ENCODE measurements at regions not wholly inside any gene's neighbourhood (a gene's known extent, or its start where the extent isn't known, plus 50 kb on each side); places are given as distances from the start of the nearest gene placed in this dataset.

DNA sequence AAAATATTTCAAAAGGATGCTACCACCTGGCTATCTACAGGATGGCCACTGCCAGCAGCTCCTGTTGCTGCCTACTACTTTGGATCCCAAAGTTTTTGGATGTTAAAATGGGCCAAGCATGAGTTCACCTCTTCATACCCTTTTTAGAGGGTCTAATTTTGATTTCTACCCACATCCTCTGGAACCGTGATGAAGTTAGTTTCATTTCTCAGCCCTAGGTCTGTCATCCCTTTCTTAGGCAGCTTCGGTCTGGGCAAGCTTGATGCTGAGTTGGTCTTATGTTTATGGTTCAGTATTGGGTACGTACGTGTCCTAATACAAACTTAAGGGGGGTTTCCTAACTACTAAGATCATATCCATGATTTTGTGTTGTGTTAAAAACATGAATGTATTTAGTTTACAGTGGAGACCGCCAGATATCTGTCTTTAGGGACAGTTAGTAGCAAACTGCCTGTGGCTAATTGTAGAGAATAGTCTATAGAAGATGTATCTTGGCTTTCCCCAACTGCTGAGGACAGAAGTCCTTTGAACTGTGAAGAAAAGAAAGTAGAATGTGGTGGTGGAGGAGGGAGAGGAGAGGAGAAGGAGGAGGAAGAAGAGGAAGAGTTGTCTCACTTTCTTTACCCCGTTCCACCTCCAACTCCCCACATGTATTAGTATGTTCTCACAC, 184.9 kb downstream of the UBE2E3 start:
- Histone ChIP-seq H3K79me2 (ENCODE audit: control insufficient read depth, insufficient read depth, low read length) (no peaks in the 10 kb centered on the region), H3K27ac (ENCODE audit: control insufficient read depth, insufficient read depth, low read length) (no peak overlapping the region), H3K4me3 (ENCODE audit: control insufficient read depth in 2 of 3, extremely low read depth in 1 of 3, insufficient read depth in 2 of 3, low read depth in 1 of 3, low read length in 3 of 3) (no peak overlapping the region), H3K27me3 (ENCODE audit: control insufficient read depth, extremely low read depth, insufficient read depth, low read length) (no peaks in the 10 kb centered on the region), H3K9ac (ENCODE audit: control insufficient read depth, extremely low read depth, insufficient read depth, low read length) (no peak overlapping the region), H3K9me3 (ENCODE audit: control insufficient read depth, low read depth, low read length) (no peaks in the 10 kb centered on the region), H3K4me1 (ENCODE audit: control insufficient read depth, extremely low read depth, insufficient read depth, low read length) (no peaks in the 10 kb centered on the region), H3K36me3 (ENCODE audit: control insufficient read depth in 2 of 2, extremely low read depth in 1 of 2, insufficient read depth in 2 of 2, low read length in 2 of 2) (no peaks in the 10 kb centered on the region), H3K9me1 (ENCODE audit: control insufficient read depth, extremely low read depth, insufficient read depth, low read length) (no peaks in the 10 kb centered on the region), H4K20me1 (ENCODE audit: control insufficient read depth, extremely low read depth, insufficient read depth, low read length) (no peaks in the 10 kb centered on the region), H2AFZ (ENCODE audit: control insufficient read depth, low read length) (no peak overlapping the region), H3K4me2 (ENCODE audit: control insufficient read depth, extremely low read depth, insufficient read depth, low read depth, low read length) (no peak overlapping the region)
- dilution Hi-C loops (cut with MboI; ENCODE audit: extremely low pct_ligation_motif_present, low sequenced_read_pairs): no loop called here
- FAIRE-seq: no peak
- DNase-seq (ENCODE audit: low read depth, low spot score): no peak
- TF ChIP-seq, protein P1, sequence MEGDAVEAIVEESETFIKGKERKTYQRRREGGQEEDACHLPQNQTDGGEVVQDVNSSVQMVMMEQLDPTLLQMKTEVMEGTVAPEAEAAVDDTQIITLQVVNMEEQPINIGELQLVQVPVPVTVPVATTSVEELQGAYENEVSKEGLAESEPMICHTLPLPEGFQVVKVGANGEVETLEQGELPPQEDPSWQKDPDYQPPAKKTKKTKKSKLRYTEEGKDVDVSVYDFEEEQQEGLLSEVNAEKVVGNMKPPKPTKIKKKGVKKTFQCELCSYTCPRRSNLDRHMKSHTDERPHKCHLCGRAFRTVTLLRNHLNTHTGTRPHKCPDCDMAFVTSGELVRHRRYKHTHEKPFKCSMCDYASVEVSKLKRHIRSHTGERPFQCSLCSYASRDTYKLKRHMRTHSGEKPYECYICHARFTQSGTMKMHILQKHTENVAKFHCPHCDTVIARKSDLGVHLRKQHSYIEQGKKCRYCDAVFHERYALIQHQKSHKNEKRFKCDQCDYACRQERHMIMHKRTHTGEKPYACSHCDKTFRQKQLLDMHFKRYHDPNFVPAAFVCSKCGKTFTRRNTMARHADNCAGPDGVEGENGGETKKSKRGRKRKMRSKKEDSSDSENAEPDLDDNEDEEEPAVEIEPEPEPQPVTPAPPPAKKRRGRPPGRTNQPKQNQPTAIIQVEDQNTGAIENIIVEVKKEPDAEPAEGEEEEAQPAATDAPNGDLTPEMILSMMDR (optimal IDR thresholded peaks at IDR 0.05 in 1 of 3, IDR thresholded peaks at IDR 0.05 in 1 of 3, conservative IDR thresholded peaks at IDR 0.05 in 1 of 3; ENCODE audit: extremely low read depth in 1 of 3, insufficient read depth in 2 of 3, low read length in 3 of 3): no peak
- TF ChIP-seq EZH2 (IDR thresholded peaks at IDR 0.05; ENCODE audit: low read length): no peak

DNA sequence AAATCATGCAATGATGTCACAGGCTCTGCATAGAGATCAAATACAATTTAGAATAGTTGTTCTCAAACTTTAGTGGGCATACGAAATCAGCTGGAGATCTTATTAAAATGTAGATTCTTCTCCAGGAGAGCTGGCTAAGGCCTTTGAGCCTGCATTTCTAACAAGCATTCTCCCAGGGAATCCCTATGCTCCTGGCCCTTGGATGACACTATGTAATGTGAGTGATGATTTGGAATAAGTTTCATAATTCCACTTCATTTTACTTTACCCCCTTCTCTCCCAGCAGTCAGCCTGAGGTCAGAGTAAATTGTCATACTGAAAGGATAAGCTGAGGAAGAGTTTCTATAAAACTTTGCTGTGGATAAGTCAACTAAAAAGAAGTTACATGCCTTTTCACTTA, 189.1 kb downstream of the UBE2E3 start:
- no peak for FAIRE-seq

More for the DNA sequence above, 189.1 kb downstream of the UBE2E3 start:
- Histone ChIP-seq H2AFZ (ENCODE audit: control insufficient read depth, low read length) (no peak overlapping the region), H4K20me1 (ENCODE audit: control insufficient read depth, extremely low read depth, insufficient read depth, low read length) (no peaks in the 10 kb centered on the region), H3K36me3 (ENCODE audit: control insufficient read depth in 2 of 2, extremely low read depth in 1 of 2, insufficient read depth in 2 of 2, low read length in 2 of 2) (no peaks in the 10 kb centered on the region), H3K27ac (ENCODE audit: control insufficient read depth, insufficient read depth, low read length) (no peak overlapping the region), H3K4me1 (ENCODE audit: control insufficient read depth, extremely low read depth, insufficient read depth, low read length) (no peaks in the 10 kb centered on the region), H3K9me1 (ENCODE audit: control insufficient read depth, extremely low read depth, insufficient read depth, low read length) (no peaks in the 10 kb centered on the region), H3K4me2 (ENCODE audit: control insufficient read depth, extremely low read depth, insufficient read depth, low read depth, low read length) (no peak overlapping the region), H3K79me2 (ENCODE audit: control insufficient read depth, insufficient read depth, low read length) (no peaks in the 10 kb centered on the region), H3K4me3 (ENCODE audit: control insufficient read depth in 2 of 3, extremely low read depth in 1 of 3, insufficient read depth in 2 of 3, low read depth in 1 of 3, low read length in 3 of 3) (no peak overlapping the region), H3K27me3 (ENCODE audit: control insufficient read depth, extremely low read depth, insufficient read depth, low read length) (no peaks in the 10 kb centered on the region), H3K9me3 (ENCODE audit: control insufficient read depth, low read depth, low read length) (no peaks in the 10 kb centered on the region), H3K9ac (ENCODE audit: control insufficient read depth, extremely low read depth, insufficient read depth, low read length) (no peak overlapping the region)
- TF ChIP-seq, protein P1 (optimal IDR thresholded peaks at IDR 0.05 in 1 of 3, IDR thresholded peaks at IDR 0.05 in 1 of 3, conservative IDR thresholded peaks at IDR 0.05 in 1 of 3; ENCODE audit: extremely low read depth in 1 of 3, insufficient read depth in 2 of 3, low read length in 3 of 3): no peak
- TF ChIP-seq EZH2 (IDR thresholded peaks at IDR 0.05; ENCODE audit: low read length): no peak
- DNase-seq (ENCODE audit: low read depth, low spot score): no peak
- dilution Hi-C loops (cut with MboI; ENCODE audit: extremely low pct_ligation_motif_present, low sequenced_read_pairs): no loop called here
